Hepatocyte (in vitro differentiated cells): ENCODE measurements at regions not wholly inside any gene's neighbourhood (a gene's known extent, or its start where the extent isn't known, plus 50 kb on each side); places are given as distances from the start of the nearest gene placed in this dataset.

Experiments used
- DNase-seq: peaks from one replicate; pipeline ENCODE4 v3.0.0-alpha.2; 2016; ENCODE audit warnings: low spot score
- H2AFZ ChIP-seq: fragments of 200-600 bp; sonication (generic); 2 replicates; pipeline ENCODE4 v1.6.0; 2016; ENCODE audit warnings: antibody characterized with exemption, mild to moderate bottlenecking
- H3K27ac ChIP-seq: fragments of 200-600 bp; sonication (generic); 2 replicates; pipeline ENCODE4 v1.5.1; 2016; ENCODE audit warnings: mild to moderate bottlenecking
- H3K27me3 ChIP-seq: fragments of 200-600 bp; sonication (generic); 2 replicates; pipeline ENCODE4 v1.6.1; 2016
- H3K36me3 ChIP-seq: fragments of 200-600 bp; sonication (generic); replicated peaks from 2 replicates; pipeline ENCODE4 v1.5.1; 2016; ENCODE audit warnings: low read depth; ENCODE audit not compliant: insufficient read depth
- H3K4me1 ChIP-seq: fragments of 200-600 bp; sonication (generic); 2 replicates; pipeline ENCODE4 v1.5.1; 2016; ENCODE audit warnings: mild to moderate bottlenecking, moderate library complexity; ENCODE audit not compliant: insufficient read depth
- H3K4me2 ChIP-seq: fragments of 200-600 bp; sonication (generic); 2 replicates; pipeline ENCODE4 v1.6.0; 2016
- H3K4me3 ChIP-seq: fragments of 200-600 bp; sonication (generic); 2 replicates; pipeline ENCODE4 v1.5.1; 2016; ENCODE audit warnings: mild to moderate bottlenecking
- H3K79me2 ChIP-seq: fragments of 200-600 bp; sonication (generic); 2 replicates; pipeline ENCODE4 v1.6.0; 2017; ENCODE audit warnings: mild to moderate bottlenecking
- H3K9me2 ChIP-seq: fragments of 200-600 bp; sonication (generic); replicated peaks from 2 replicates; pipeline ENCODE4 v1.6.0; 2017; ENCODE audit warnings: mild to moderate bottlenecking; ENCODE audit not compliant: insufficient read depth
- H3K9me3 ChIP-seq: fragments of 200-600 bp; sonication (generic); 2 replicates; pipeline ENCODE4 v1.5.1; 2016; ENCODE audit warnings: low read depth, mild to moderate bottlenecking
- H4K20me1 ChIP-seq: fragments of 200-600 bp; sonication (generic); 2 replicates; pipeline ENCODE4 v1.6.0; 2016; ENCODE audit warnings: mild to moderate bottlenecking; ENCODE audit not compliant: insufficient read depth, poor library complexity, severe bottlenecking
- EZH2 ChIP-seq: fragments of 200-600 bp; sonication (generic); IDR thresholded peaks from 2 replicates; pipeline ENCODE4 v1.6.1; 2016; ENCODE audit warnings: antibody characterized with exemption, mild to moderate bottlenecking, borderline replicate concordance
- EZH2phosphoT487 ChIP-seq: fragments of 200-600 bp; sonication (generic); IDR thresholded peaks from one replicate; pipeline ENCODE4 v1.6.1; 2018; ENCODE audit warnings: antibody characterized with exemption, mild to moderate bottlenecking, low read depth, moderate library complexity; ENCODE audit not compliant: unreplicated experiment, severe bottlenecking
- WGBS: methylation state at CpG from one replicate; pipeline ENCODE4 v1.1.6; 2016; ENCODE audit warnings: low lambda C conversion rate; ENCODE audit errors: missing lambda C conversion rate; 5-methylcytosine and 5-hydroxymethylcytosine counted together
- TF ChIP-seq, protein P1 (sequence below): fragments of 200-600 bp; sonication (generic); IDR thresholded peaks from 2 replicates; pipeline ENCODE4 v1.5.1; 2016; ENCODE audit warnings: antibody characterized with exemption, mild to moderate bottlenecking; ENCODE audit not compliant: poor library complexity

DNA sequence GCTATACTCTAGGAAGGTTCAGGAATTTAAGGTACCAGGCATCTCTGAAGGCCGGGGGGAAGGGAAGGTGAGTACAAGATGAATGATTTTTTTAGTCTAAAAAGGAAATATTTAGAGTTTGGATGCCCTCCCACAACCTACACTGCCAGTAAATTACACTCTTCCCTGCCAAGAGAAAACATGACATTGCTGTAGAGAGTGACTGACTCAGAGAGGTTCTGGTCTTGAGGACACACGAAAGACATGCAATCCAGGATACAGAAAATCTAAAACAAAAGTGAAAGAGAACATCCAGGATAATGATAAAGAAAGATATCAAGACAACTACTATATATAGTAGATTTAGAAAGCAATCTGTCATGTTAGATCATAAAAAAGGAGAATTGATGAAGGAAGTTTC is 200.5 kb downstream of the TYW3 start:
- Histone ChIP-seq H3K4me2 (no peak overlapping the region), H2AFZ (no peak overlapping the region), H3K27me3 (no peaks in the 10 kb centered on the region), H3K36me3 (no peaks in the 10 kb centered on the region), H3K4me1 (no peaks in the 10 kb centered on the region), H3K4me3 (no peak overlapping the region), H3K79me2 (no peaks in the 10 kb centered on the region), H3K9me3 (no peaks in the 10 kb centered on the region), H3K9me2 (no peaks in the 10 kb centered on the region), H3K27ac (no peak overlapping the region), H4K20me1 (no peaks in the 10 kb centered on the region)
- TF ChIP-seq EZH2phosphoT487 (no peak), EZH2 (no peak)
- TF ChIP-seq, protein P1, sequence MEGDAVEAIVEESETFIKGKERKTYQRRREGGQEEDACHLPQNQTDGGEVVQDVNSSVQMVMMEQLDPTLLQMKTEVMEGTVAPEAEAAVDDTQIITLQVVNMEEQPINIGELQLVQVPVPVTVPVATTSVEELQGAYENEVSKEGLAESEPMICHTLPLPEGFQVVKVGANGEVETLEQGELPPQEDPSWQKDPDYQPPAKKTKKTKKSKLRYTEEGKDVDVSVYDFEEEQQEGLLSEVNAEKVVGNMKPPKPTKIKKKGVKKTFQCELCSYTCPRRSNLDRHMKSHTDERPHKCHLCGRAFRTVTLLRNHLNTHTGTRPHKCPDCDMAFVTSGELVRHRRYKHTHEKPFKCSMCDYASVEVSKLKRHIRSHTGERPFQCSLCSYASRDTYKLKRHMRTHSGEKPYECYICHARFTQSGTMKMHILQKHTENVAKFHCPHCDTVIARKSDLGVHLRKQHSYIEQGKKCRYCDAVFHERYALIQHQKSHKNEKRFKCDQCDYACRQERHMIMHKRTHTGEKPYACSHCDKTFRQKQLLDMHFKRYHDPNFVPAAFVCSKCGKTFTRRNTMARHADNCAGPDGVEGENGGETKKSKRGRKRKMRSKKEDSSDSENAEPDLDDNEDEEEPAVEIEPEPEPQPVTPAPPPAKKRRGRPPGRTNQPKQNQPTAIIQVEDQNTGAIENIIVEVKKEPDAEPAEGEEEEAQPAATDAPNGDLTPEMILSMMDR = no peak
- no peak for DNase-seq
- WGBS = 85% methylated on average over 2 of the region's 2 CpGs

DNA sequence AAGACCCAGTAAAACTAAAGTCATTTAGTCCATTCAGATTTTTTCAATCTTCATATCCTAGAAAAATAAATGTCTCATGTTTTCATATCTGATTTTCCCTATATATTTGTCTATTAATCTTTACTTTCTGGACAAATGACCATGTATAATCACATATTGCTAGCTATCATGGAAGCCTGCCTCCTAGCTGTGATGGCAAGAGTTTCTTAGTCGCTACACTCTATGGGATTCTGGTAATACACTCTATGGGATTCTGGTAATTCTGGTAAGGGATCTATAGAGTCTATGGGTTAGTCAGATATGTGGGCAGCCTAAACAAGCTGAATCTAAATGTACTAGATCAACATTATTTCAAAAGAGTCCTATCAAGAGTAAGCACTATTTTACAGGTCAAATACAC is 198.7 kb upstream of the LHX8 start:
- no peaks in the 10 kb centered on the region for H3K36me3 ChIP-seq
- TF ChIP-seq, protein P1 = no peak
- no peak for TF ChIP-seq EZH2
- no peak for TF ChIP-seq EZH2phosphoT487
- no peaks in the 10 kb centered on the region for H3K27me3 ChIP-seq
- no peak overlapping the region for H3K27ac ChIP-seq
- no peaks in the 10 kb centered on the region for H3K9me2 ChIP-seq
- H2AFZ ChIP-seq = no peak overlapping the region
- H3K4me2 ChIP-seq = no peak overlapping the region
- H3K79me2 ChIP-seq = no peaks in the 10 kb centered on the region
- no peaks in the 10 kb centered on the region for H3K9me3 ChIP-seq
- DNase-seq = no peak
- H3K4me1 ChIP-seq = no peaks in the 10 kb centered on the region
- 96% methylated on average over 1 of the region's 1 CpG for WGBS
- no peaks in the 10 kb centered on the region for H4K20me1 ChIP-seq
- H3K4me3 ChIP-seq = no peak overlapping the region

DNA sequence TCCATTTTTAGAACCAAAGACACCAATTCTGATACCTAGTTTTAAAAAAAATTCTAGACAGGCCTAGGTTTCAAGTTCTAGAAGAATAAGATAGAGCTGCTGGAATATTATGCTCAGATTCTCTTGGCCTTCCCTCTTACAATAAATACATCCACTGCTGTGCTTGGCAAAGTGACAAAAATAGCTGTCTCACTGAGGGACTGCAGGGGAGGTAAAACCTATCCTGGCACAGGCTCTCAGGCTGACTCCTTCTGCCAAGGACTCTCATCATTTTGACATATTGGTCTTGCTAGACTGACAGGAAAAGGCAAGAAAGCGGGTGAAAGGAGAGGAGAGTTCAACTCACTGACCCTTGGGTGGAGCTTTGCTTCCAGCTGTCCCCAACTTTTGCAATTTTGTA is 197.0 kb upstream of the LHX8 start:
- Histone ChIP-seq H3K4me3 (no peak overlapping the region), H3K4me2 (no peak overlapping the region), H3K9me3 (no peaks in the 10 kb centered on the region), H3K36me3 (no peaks in the 10 kb centered on the region), H3K79me2 (no peaks in the 10 kb centered on the region), H2AFZ (no peak overlapping the region), H4K20me1 (no peaks in the 10 kb centered on the region), H3K4me1 (no peaks in the 10 kb centered on the region), H3K9me2 (no peaks in the 10 kb centered on the region), H3K27me3 (no peaks in the 10 kb centered on the region), H3K27ac (no peak overlapping the region)
- TF ChIP-seq, protein P1 = no peak
- no peak for TF ChIP-seq EZH2phosphoT487
- no peak for TF ChIP-seq EZH2
- peak; percentile 8 for DNase-seq
- WGBS = 85% methylated on average over 1 of the region's 1 CpG

DNA sequence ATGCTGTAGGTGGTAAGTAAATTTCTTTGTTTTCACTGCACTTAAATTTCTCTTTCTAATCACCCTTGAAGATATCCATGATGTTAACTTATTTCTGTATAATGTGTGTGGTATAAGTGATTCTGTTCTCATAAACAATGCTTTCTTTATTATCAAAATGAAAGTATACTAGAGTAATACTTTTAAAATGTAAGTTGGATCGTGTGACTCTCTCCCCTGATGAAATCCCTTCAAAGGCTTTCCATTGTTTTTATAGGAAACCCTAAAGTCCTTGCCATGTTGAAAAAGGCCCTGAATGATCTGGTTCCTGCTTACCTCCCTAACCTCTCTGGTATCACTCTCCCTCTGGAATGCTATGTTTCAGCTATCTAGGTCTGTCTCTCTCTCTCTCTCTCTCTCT is 191.1 kb upstream of the LHX8 start:
- Histone ChIP-seq H3K79me2 (no peaks in the 10 kb centered on the region), H3K9me2 (no peaks in the 10 kb centered on the region), H3K27me3 (no peaks in the 10 kb centered on the region), H3K4me3 (no peak overlapping the region), H4K20me1 (no peaks in the 10 kb centered on the region), H3K27ac (no peak overlapping the region), H3K4me2 (no peak overlapping the region), H3K9me3 (no peaks in the 10 kb centered on the region), H3K36me3 (no peaks in the 10 kb centered on the region), H2AFZ (no peak overlapping the region), H3K4me1 (no peaks in the 10 kb centered on the region)
- 83% methylated on average over 1 of the region's 1 CpG for WGBS
- DNase-seq = no peak
- TF ChIP-seq, protein P1 = no peak
- TF ChIP-seq EZH2phosphoT487 (no peak), EZH2 (no peak)
